PC-3 (cell line): ENCODE measurements at regions not wholly inside any gene's neighbourhood (a gene's known extent, or its start where the extent isn't known, plus 50 kb on each side); places are given as distances from the start of the nearest gene placed in this dataset.
A peak's percentile ranks its signal among the peaks of the same experiment; 100 is the strongest.

Experiments
- ATAC-seq: fragments of 200-7000 bp; cut with Tn5 transposase; 2 replicates; pipeline ENCODE4 v1.9.1; 2020; ENCODE audit warnings: mild to moderate bottlenecking, moderate library complexity
- BruUV-seq: library from RNA; stranded (reverse); fragments of 400-500 nt; replicated peaks from 2 replicates; lab custom pipeline; 2021; lab: Mats Ljungman, UMichigan
- CTCF ChIA-PET: fragments of 300-600 bp; sonication (Branson Sonifier 250); formaldehyde crosslinking; loops from one replicate; lab custom pipeline; 2022; ENCODE audit warnings: antibody characterized with exemption; lab: Charles Lee
- POLR2A ChIA-PET: fragments of 300-600 bp; sonication (Branson Sonifier 250); formaldehyde crosslinking; loops from one replicate; lab custom pipeline; 2022; ENCODE audit warnings: antibody characterized with exemption; ENCODE audit not compliant: unreplicated experiment; lab: Charles Lee
- DNase-seq: peaks from one replicate; pipeline ENCODE4 v3.0.0-alpha.2; 2015
- H2AFZ ChIP-seq: fragments of 300-600 bp; sonication (generic); 2 replicates; pipeline ENCODE4 v1.6.0; 2016; ENCODE audit warnings: antibody characterized with exemption, low read length
- H3F3A ChIP-seq: fragments of 300-600 bp; sonication (generic); one replicate; pipeline ENCODE4 v1.6.0; 2017; ENCODE audit warnings: antibody characterized with exemption, low read length, control low read depth, mild to moderate bottlenecking; ENCODE audit not compliant: unreplicated experiment
- H3K27ac ChIP-seq: fragments of 300-600 bp; sonication (generic); 2 replicates; pipeline ENCODE4 v1.5.1; 2016; ENCODE audit warnings: mild to moderate bottlenecking, low read length
- H3K27me3 ChIP-seq: fragments of 300-600 bp; sonication (generic); 2 replicates; pipeline ENCODE4 v1.6.1; 2016; ENCODE audit warnings: low read length, mixed read lengths
- H3K36me3 ChIP-seq: fragments of 300-600 bp; sonication (generic); 2 replicates; pipeline ENCODE4 v1.6.1; 2016; ENCODE audit warnings: low read depth, mixed run types, low read length, mixed read lengths
- H3K4me1 ChIP-seq: fragments of 300-600 bp; sonication (generic); 2 replicates; pipeline ENCODE4 v1.5.1; 2016; ENCODE audit warnings: low read length; ENCODE audit not compliant: insufficient read depth
- H3K4me2 ChIP-seq: fragments of 300-600 bp; sonication (generic); 2 replicates; pipeline ENCODE4 v1.6.0; 2016; ENCODE audit warnings: low read length
- H3K4me3 ChIP-seq: fragments of 300-600 bp; sonication (generic); 2 replicates; pipeline ENCODE4 v1.5.1; 2016; ENCODE audit warnings: mild to moderate bottlenecking, low read length, mixed read lengths
- H3K79me2 ChIP-seq: fragments of 300-600 bp; sonication (generic); 2 replicates; pipeline ENCODE4 v1.6.1; 2017; ENCODE audit warnings: low read length, mixed read lengths
- H3K9ac ChIP-seq: fragments of 300-600 bp; sonication (generic); 2 replicates; pipeline ENCODE4 v1.6.0; 2016; ENCODE audit warnings: mild to moderate bottlenecking, low read length
- H3K9me2 ChIP-seq: fragments of 300-600 bp; sonication (generic); replicated peaks from 2 replicates; pipeline ENCODE4 v1.6.1; 2016; ENCODE audit warnings: mixed run types, low read length, mixed read lengths
- H3K9me3 ChIP-seq: fragments of 300-600 bp; sonication (generic); 2 replicates; pipeline ENCODE4 v1.6.1; 2016; ENCODE audit warnings: low read length, mixed read lengths
- H4K20me1 ChIP-seq: fragments of 300-600 bp; sonication (generic); 2 replicates; pipeline ENCODE4 v1.6.1; 2016; ENCODE audit warnings: low read length, mixed read lengths
- CTCF ChIP-seq: fragments of 300-600 bp; sonication (generic); conservative IDR thresholded peaks from 2 replicates; pipeline ENCODE4 v1.5.1; 2017; ENCODE audit warnings: antibody characterized with exemption, low read depth, mild to moderate bottlenecking, low read length
- EZH2 ChIP-seq: fragments of 300-600 bp; sonication (generic); IDR thresholded peaks from one replicate; pipeline ENCODE4 v1.6.1; 2017; ENCODE audit warnings: antibody characterized with exemption, mild to moderate bottlenecking, low read length; ENCODE audit not compliant: unreplicated experiment
- EZH2phosphoT487 ChIP-seq: fragments of 300-600 bp; sonication (generic); IDR thresholded peaks from 2 replicates; pipeline ENCODE4 v1.6.1; 2018; ENCODE audit warnings: mild to moderate bottlenecking, antibody characterized with exemption, low read length, borderline replicate concordance
- intact Hi-C: fragments of 100-400 bp; cut with micrococcal nuclease; formaldehyde crosslinking; loops from 2 replicates; pipeline ENCODE4 v1.9.0; 2023

GRCh38 chr5:17989036-17989435 lies 354.8 kb downstream of the TAF11L14 start:
- H3K27me3 ChIP-seq = no peaks in the 10 kb centered on the region
- TF ChIP-seq CTCF (no peak), EZH2phosphoT487 (no peak), EZH2 (no peak)
- BruUV-seq = no TSS peak
- no peaks in the 10 kb centered on the region for H3K9me2 ChIP-seq
- no peaks in the 10 kb centered on the region for H3F3A ChIP-seq
- POLR2A ChIA-PET = no interaction called here
- no peak overlapping the region for H3K4me2 ChIP-seq
- no peak overlapping the region for H3K4me3 ChIP-seq
- H3K4me1 ChIP-seq = no peaks in the 10 kb centered on the region
- H4K20me1 ChIP-seq = no peaks in the 10 kb centered on the region
- H3K36me3 ChIP-seq = no peaks in the 10 kb centered on the region
- ATAC-seq (no peak), DNase-seq (no peak)
- H2AFZ ChIP-seq = no peak overlapping the region
- H3K9me3 ChIP-seq = no peaks in the 10 kb centered on the region
- intact Hi-C loops = no loop called here
- CTCF ChIA-PET = interaction anchor here (0.6 kb wide), 1 partner anchor 773 kb away, joined by 5 read pairs; no protein-coding TSS in a partner anchor
- H3K9ac ChIP-seq = no peak overlapping the region
- no peak overlapping the region for H3K27ac ChIP-seq
- H3K79me2 ChIP-seq = no peaks in the 10 kb centered on the region

DNA sequence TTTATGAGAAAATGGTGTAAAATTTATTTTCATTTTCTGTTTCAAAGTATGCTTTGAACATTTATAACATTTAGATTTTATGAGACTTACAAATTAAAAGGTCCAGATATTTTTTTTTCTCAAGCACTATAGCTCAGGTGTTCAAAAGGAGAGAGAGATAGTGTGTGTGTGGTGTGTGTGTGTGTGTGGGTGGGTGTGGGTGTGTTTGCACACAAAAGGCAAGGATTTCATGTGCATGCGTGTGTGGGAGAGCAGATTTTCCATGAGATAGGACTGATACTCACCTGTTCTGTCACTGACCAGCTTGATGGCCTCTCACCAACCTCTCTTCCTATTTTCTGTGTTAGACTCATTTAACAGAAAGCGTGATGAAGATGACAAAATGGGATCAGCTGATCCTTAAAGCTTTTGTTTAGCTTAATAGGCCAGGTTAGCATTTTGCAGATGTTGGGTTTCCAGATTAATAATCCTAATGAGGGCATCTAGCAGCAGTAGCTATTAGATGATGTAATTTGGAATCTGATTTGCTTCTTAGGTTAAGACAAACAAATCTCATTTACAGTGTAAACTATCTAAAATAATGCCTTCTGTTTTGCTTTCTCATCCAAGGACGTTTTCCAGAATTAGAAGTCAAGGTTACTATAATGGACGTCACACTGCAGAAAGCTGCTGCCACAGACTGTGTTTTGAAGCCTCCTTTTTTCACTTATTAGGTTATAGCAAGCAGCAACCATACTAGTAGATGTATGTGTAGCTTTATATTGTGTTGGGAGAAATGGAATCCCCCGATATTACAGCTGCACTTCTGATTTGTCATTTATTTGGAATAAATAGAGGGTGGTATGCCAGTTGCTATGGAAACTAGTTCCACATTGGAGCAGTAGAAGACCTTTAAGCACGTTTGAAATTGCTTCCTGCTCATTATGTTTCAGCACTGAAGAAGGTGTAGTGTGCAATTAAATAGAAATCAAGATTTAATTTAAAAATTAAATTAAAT lies 355.6 kb downstream of the TAF11L14 start:
- Histone ChIP-seq H3K27ac (no peak overlapping the region), H3K4me2 (no peak overlapping the region), H3K79me2 (no peaks in the 10 kb centered on the region), H2AFZ (0 out of 2 replicates have a peak overlapping the region, but pooled peaks have one; percentile 7), H3K9me3 (no peaks in the 10 kb centered on the region), H3K9ac (no peak overlapping the region), H3K4me1 (no peaks in the 10 kb centered on the region), H3K36me3 (no peaks in the 10 kb centered on the region), H4K20me1 (no peaks in the 10 kb centered on the region), H3F3A (no peaks in the 10 kb centered on the region), H3K4me3 (no peak overlapping the region), H3K27me3 (no peaks in the 10 kb centered on the region), H3K9me2 (no peaks in the 10 kb centered on the region)
- CTCF ChIA-PET = interaction anchor here (0.6 to 0.7 kb wide), 2 partner anchors 773 to 1543 kb away, joined by 3 to 5 read pairs; no protein-coding TSS in a partner anchor
- POLR2A ChIA-PET = no interaction called here
- intact Hi-C loops = no loop called here
- DNase-seq = no peak
- BruUV-seq = no TSS peak
- ATAC-seq = no peak
- TF ChIP-seq CTCF = no peak
- TF ChIP-seq EZH2phosphoT487 = no peak
- no peak for TF ChIP-seq EZH2

DNA sequence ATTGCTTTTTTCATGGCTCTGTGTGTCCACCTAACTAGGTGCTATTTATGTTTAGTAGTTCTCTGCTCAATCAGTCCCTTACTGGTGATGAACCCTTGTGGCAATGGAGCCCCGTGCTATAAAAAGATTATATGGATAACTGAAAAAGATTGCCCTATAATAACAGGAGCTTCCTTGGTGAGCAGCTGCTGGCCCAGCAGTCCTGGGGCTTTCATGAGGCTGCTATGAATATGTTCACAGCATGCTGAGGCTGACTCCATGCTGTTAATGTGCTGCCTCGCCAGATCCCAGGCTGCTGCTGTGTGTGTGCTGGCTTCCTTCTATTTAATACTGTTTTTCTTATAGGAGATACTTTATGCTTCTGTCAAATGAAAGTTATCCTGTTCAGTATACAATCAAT lies 357.5 kb downstream of the TAF11L14 start:
- H3K9me2 ChIP-seq = no peaks in the 10 kb centered on the region
- peaks cover 8% of the 10 kb centered on the region for H3K4me1 ChIP-seq
- no peak overlapping the region for H3K4me2 ChIP-seq
- H4K20me1 ChIP-seq = no peaks in the 10 kb centered on the region
- no peaks in the 10 kb centered on the region for H3K27me3 ChIP-seq
- no TSS peak for BruUV-seq
- no peak overlapping the region for H3K4me3 ChIP-seq
- CTCF ChIA-PET = no interaction called here
- H3K27ac ChIP-seq = no peak overlapping the region
- H3K36me3 ChIP-seq = no peaks in the 10 kb centered on the region
- no peaks in the 10 kb centered on the region for H3F3A ChIP-seq
- no peaks in the 10 kb centered on the region for H3K79me2 ChIP-seq
- intact Hi-C loops = no loop called here
- H2AFZ ChIP-seq = no peak overlapping the region
- DNase-seq = no peak
- TF ChIP-seq EZH2phosphoT487 (no peak), CTCF (no peak), EZH2 (no peak)
- no peak for ATAC-seq
- no peaks in the 10 kb centered on the region for H3K9me3 ChIP-seq
- POLR2A ChIA-PET = no interaction called here
- no peak overlapping the region for H3K9ac ChIP-seq
